CD8-positive, alpha-beta memory T cell (primary cell): ENCODE measurements at regions not wholly inside any gene's neighbourhood (a gene's known extent, or its start where the extent isn't known, plus 50 kb on each side); places are given as distances from the start of the nearest gene placed in this dataset.

ENCODE experiments used
- CTCF ChIA-PET: fragments of 350-600 bp; sonication (Branson Sonifier 250); formaldehyde crosslinking; loops from one replicate; lab custom pipeline; 2021; ENCODE audit warnings: antibody characterized with exemption; lab: Charles Lee
- POLR2A ChIA-PET: fragments of 350-600 bp; sonication (Branson Sonifier 250); formaldehyde crosslinking; loops from one replicate; lab custom pipeline; 2021; ENCODE audit warnings: antibody characterized with exemption; lab: Charles Lee
- DNase-seq, 5 donors: peaks; one replicate each; pipeline versions ENCODE4 v3.0.0 to v3.0.0-alpha.2; 2020 to 2022; ENCODE audit warnings: mixed read lengths in 1 of 5
- H3K27ac ChIP-seq: one replicate; pipeline ENCODE4 v1.7.0; 2013; ENCODE audit warnings: low read depth, mild to moderate bottlenecking, low read length, moderate library complexity
- H3K27me3 ChIP-seq: 2 replicates; pipeline ENCODE4 v1.7.0; 2013; ENCODE audit warnings: low read length, mild to moderate bottlenecking; ENCODE audit not compliant: insufficient read depth, poor library complexity, severe bottlenecking
- H3K36me3 ChIP-seq: 2 replicates; pipeline ENCODE4 v1.7.0; 2013; ENCODE audit warnings: mild to moderate bottlenecking, low read length, moderate library complexity; ENCODE audit not compliant: insufficient read depth
- H3K4me1 ChIP-seq: 2 replicates; pipeline ENCODE4 v1.7.0; 2013; ENCODE audit warnings: mild to moderate bottlenecking, low read length, moderate library complexity; ENCODE audit not compliant: insufficient read depth
- H3K4me3 ChIP-seq: 2 replicates; pipeline ENCODE4 v1.7.0; 2013; ENCODE audit warnings: mild to moderate bottlenecking, low read length
- H3K9me3 ChIP-seq: 2 replicates; pipeline ENCODE4 v1.7.0; 2013; ENCODE audit warnings: mild to moderate bottlenecking, low read length
- H3K27ac Mint-ChIP-seq, 8 donors: one replicate each; pipeline ENCODE4 v1.8.0; 2020 to 2021; ENCODE audit warnings: mixed read lengths in 8 of 8, mild to moderate bottlenecking in 6 of 8, inconsistent platforms in 3 of 8, moderate library complexity in 3 of 8
- H3K27me3 Mint-ChIP-seq, 2 donors: one replicate each; pipeline ENCODE4 v1.8.0; 2020 to 2021; ENCODE audit warnings: mixed read lengths in 2 of 2, mild to moderate bottlenecking in 1 of 2, moderate library complexity in 1 of 2
- H3K36me3 Mint-ChIP-seq, 3 donors: one replicate each; pipeline ENCODE4 v1.8.0; 2020 to 2021; ENCODE audit warnings: mixed read lengths in 3 of 3, inconsistent platforms in 1 of 3, mild to moderate bottlenecking in 1 of 3
- H3K4me1 Mint-ChIP-seq, 3 donors: one replicate each; pipeline ENCODE4 v1.8.0; 2020 to 2021; ENCODE audit warnings: mixed read lengths in 3 of 3, inconsistent platforms in 1 of 3, mild to moderate bottlenecking in 1 of 3
- H3K4me3 Mint-ChIP-seq, 7 donors: one replicate each; pipeline ENCODE4 v1.8.0; 2020 to 2021; ENCODE audit warnings: mixed read lengths in 7 of 7, mild to moderate bottlenecking in 6 of 7, moderate library complexity in 4 of 7, inconsistent platforms in 2 of 7
- H3K9me3 Mint-ChIP-seq, 5 donors: one replicate each; pipeline ENCODE4 v1.8.0; 2020 to 2022; ENCODE audit warnings: mixed read lengths in 5 of 5, mild to moderate bottlenecking in 3 of 5, moderate library complexity in 2 of 5, inconsistent platforms in 1 of 5

DNA sequence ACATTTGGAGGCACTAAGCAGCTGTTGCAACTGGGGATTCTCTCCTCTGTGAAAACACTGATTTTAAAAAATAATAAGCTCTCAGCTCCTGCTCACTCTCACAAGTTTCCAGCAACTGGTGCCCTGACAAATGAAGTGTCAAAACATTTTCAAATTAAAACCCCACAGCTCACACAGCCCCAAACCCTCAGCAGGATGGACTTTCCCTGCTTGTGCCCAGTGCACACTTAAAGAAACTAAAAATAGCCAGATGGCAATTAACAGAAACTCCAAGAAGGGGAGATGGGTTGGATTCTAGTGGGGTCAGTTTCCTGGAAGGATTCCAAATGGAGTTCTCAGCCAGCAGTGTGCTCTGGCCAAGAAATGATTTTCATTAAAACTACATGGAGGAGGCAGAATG, 163.0 kb upstream of the PUM3 start:
- H3K27ac Mint-ChIP-seq = no peak overlapping the region
- no peaks in the 10 kb centered on the region for H3K36me3 Mint-ChIP-seq
- no peak overlapping the region for H3K4me3 ChIP-seq
- peaks cover 0 to 7% (median 0%) of the 10 kb centered on the region in 5 donors for H3K9me3 Mint-ChIP-seq
- CTCF ChIA-PET = no interaction called here
- no peak overlapping the region for H3K27ac ChIP-seq
- no peaks in the 10 kb centered on the region for H3K36me3 ChIP-seq
- H3K9me3 ChIP-seq = no peaks in the 10 kb centered on the region
- H3K4me1 ChIP-seq = no peaks in the 10 kb centered on the region
- H3K4me1 Mint-ChIP-seq = no peaks in the 10 kb centered on the region
- no peaks in the 10 kb centered on the region for H3K27me3 ChIP-seq
- peaks cover 5 to 16% of the 10 kb centered on the region in 2 donors for H3K27me3 Mint-ChIP-seq
- H3K4me3 Mint-ChIP-seq = no peak overlapping the region
- POLR2A ChIA-PET = no interaction called here
- DNase-seq = no peak

DNA sequence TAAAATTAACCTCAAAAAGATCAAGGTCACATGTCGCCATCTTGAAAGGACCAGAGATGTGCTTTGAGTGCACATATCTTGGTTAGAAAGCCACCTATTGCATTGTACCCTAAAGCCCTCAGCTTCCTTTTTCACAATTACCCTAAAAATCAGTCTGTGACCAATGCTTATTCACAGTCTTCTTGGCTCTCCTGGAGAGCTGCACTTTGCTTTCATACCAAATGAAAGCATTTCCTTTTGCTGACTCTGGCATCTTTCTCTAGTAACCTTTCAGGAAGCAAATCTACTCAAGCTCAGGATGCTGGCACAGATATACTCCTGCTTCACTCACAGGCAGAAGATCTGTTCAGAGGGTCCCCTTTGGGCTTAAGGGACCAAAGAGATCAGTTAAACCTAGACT, 160.7 kb upstream of the PUM3 start:
- ChIA-PET POLR2A (no interaction called here), CTCF (no interaction called here)
- peaks cover 0 to 7% (median 0%) of the 10 kb centered on the region in 5 donors for H3K9me3 Mint-ChIP-seq
- H3K4me1 Mint-ChIP-seq = no peaks in the 10 kb centered on the region
- Histone ChIP-seq H3K27ac (no peak overlapping the region), H3K9me3 (no peaks in the 10 kb centered on the region), H3K4me1 (no peaks in the 10 kb centered on the region), H3K27me3 (no peaks in the 10 kb centered on the region), H3K36me3 (no peaks in the 10 kb centered on the region), H3K4me3 (no peak overlapping the region)
- no peak overlapping the region for H3K4me3 Mint-ChIP-seq
- no peak for DNase-seq
- H3K36me3 Mint-ChIP-seq = no peaks in the 10 kb centered on the region
- H3K27me3 Mint-ChIP-seq = peaks cover 13 to 27% of the 10 kb centered on the region in 2 donors
- H3K27ac Mint-ChIP-seq = no peak overlapping the region

DNA sequence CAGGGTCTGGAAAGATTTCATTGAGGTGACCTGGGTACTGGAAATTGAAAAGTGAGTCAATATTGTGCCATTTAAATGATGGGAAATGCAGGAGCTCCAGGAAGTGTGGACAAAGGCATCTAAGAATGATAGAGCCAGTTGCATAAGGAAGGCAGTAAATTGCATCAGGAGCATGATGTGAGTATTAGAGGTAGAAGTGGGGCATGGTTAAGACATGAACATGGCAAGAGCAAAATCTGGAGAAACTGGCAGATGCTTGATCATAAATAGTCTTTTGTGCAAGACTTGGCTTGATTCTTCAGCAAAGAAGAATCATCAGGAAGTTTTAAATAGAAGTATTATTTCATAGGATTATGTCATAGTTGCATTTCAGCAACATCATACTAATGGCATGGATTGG, 157.4 kb upstream of the PUM3 start:
- peaks cover 15 to 23% of the 10 kb centered on the region in 2 donors for H3K27me3 Mint-ChIP-seq
- CTCF ChIA-PET = no interaction called here
- Histone ChIP-seq H3K4me3 (no peak overlapping the region), H3K4me1 (no peaks in the 10 kb centered on the region), H3K36me3 (no peaks in the 10 kb centered on the region), H3K27me3 (no peaks in the 10 kb centered on the region), H3K9me3 (no peaks in the 10 kb centered on the region), H3K27ac (no peak overlapping the region)
- no peaks in the 10 kb centered on the region for H3K36me3 Mint-ChIP-seq
- no peak overlapping the region for H3K4me3 Mint-ChIP-seq
- H3K4me1 Mint-ChIP-seq = no peaks in the 10 kb centered on the region
- H3K9me3 Mint-ChIP-seq = peaks cover 0 to 4% (median 0%) of the 10 kb centered on the region in 5 donors
- POLR2A ChIA-PET = no interaction called here
- no peak overlapping the region for H3K27ac Mint-ChIP-seq
- no peak for DNase-seq

DNA sequence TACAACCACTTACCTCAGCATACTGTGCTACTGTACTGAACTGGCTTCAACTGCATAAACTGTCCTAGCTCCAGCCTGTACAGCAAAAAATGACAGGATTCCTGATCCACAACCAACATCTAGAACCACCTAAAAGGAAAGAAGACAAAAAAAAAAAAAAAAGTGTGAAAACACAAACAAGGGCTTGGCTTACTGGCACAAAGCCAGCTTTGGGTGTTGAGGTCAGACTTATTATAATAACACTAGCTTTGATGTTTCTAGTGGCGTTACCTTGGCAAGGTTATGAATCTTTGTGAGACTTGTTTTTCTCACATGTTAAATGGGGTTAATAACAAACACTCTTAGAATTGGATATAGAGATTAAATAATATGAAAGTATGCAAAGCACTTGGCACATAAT, 148.5 kb upstream of the PUM3 start:
- H3K4me3 ChIP-seq = no peak overlapping the region
- no peaks in the 10 kb centered on the region for H3K36me3 ChIP-seq
- Mint-ChIP-seq H3K4me3 (no peak overlapping the region), H3K4me1 (no peaks in the 10 kb centered on the region), H3K36me3 (no peaks in the 10 kb centered on the region), H3K27me3 (peaks cover 3 to 12% of the 10 kb centered on the region in 2 donors), H3K9me3 (peaks cover 0 to 5% (median 0%) of the 10 kb centered on the region in 5 donors), H3K27ac (no peak overlapping the region)
- H3K27ac ChIP-seq = no peak overlapping the region
- H3K9me3 ChIP-seq = no peaks in the 10 kb centered on the region
- H3K4me1 ChIP-seq = no peaks in the 10 kb centered on the region
- no peaks in the 10 kb centered on the region for H3K27me3 ChIP-seq
- DNase-seq = no peak
- CTCF ChIA-PET = interaction anchor here (0.6 kb wide), 1 partner anchor 20 kb away, joined by 3 read pairs; no protein-coding TSS in a partner anchor
- POLR2A ChIA-PET = no interaction called here

DNA sequence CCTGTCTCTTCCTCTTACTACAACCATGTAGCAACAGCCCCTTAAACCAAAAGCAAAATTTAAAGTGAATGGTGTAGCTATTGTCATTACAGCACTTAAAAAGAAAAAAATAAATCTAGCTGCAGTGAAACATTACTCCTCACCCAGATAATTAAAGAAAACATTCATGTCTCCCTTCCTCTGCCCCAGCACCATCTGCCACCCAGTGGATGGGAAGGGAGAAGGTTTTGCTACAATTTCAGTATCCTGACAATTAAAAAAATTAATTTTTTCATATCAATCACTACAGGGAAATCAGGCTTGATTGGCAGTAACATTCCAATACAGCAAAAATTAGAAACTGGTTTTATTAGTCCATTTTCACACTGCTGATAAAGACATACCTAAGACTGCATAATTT, 147.4 kb upstream of the PUM3 start:
- Histone ChIP-seq H3K4me3 (no peak overlapping the region), H3K9me3 (no peaks in the 10 kb centered on the region), H3K27me3 (no peaks in the 10 kb centered on the region), H3K27ac (no peak overlapping the region), H3K4me1 (no peaks in the 10 kb centered on the region), H3K36me3 (no peaks in the 10 kb centered on the region)
- H3K27ac Mint-ChIP-seq = no peak overlapping the region
- peaks cover 0 to 5% (median 0%) of the 10 kb centered on the region in 5 donors for H3K9me3 Mint-ChIP-seq
- H3K4me3 Mint-ChIP-seq = no peak overlapping the region
- no peaks in the 10 kb centered on the region for H3K36me3 Mint-ChIP-seq
- H3K4me1 Mint-ChIP-seq = no peaks in the 10 kb centered on the region
- ChIA-PET POLR2A (no interaction called here), CTCF (no interaction called here)
- no peak for DNase-seq
- H3K27me3 Mint-ChIP-seq = peaks cover 6 to 18% of the 10 kb centered on the region in 2 donors

DNA sequence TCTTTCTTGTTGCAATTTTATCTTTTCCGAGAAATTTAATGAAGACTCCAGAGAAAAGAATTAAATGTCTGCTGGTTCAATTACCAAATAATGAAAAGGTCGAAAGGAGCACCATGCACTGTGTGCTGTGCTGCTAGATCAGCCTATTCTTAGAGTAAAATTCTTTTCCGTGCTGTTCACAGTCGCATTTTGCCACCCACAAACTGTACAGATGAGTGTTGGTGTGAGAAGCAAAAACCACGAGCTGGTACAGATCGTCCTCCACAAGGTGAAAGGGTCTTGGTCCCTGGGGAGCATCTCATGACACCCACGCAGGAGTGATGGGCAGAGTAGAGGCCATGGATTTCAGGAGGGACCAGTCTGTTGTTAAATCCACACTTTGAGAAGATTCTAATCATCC, 143.8 kb upstream of the PUM3 start:
- ChIA-PET CTCF (no interaction called here), POLR2A (no interaction called here)
- Histone ChIP-seq H3K27ac (no peak overlapping the region), H3K27me3 (no peaks in the 10 kb centered on the region), H3K36me3 (no peaks in the 10 kb centered on the region), H3K9me3 (no peaks in the 10 kb centered on the region), H3K4me3 (no peak overlapping the region), H3K4me1 (no peaks in the 10 kb centered on the region)
- DNase-seq = no peak
- Mint-ChIP-seq H3K9me3 (peaks cover 0 to 5% (median 0%) of the 10 kb centered on the region in 5 donors), H3K27ac (no peak overlapping the region), H3K36me3 (no peaks in the 10 kb centered on the region), H3K4me3 (no peak overlapping the region), H3K27me3 (peaks cover 9 to 18% of the 10 kb centered on the region in 2 donors), H3K4me1 (no peaks in the 10 kb centered on the region)

DNA sequence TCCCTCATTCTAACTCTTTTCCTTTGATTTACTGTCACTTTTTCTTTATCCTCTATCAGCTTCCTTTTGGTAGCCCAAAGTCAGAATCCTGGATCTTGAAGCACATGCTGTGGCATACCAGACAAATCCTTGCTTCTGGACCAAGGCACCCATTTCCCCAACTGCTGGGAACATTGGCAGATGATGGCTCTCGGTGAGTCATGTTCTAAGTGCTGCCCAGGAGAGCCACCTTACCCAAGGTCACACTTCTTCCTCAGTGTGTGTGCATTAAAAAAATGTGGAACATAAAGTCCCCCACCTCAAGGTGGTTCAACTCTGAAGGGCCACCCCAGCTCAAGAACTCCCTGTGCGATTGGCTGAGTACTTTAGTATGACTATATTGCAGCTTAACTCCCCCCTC, 141.4 kb upstream of the PUM3 start:
- no peaks in the 10 kb centered on the region for H3K36me3 Mint-ChIP-seq

DNA sequence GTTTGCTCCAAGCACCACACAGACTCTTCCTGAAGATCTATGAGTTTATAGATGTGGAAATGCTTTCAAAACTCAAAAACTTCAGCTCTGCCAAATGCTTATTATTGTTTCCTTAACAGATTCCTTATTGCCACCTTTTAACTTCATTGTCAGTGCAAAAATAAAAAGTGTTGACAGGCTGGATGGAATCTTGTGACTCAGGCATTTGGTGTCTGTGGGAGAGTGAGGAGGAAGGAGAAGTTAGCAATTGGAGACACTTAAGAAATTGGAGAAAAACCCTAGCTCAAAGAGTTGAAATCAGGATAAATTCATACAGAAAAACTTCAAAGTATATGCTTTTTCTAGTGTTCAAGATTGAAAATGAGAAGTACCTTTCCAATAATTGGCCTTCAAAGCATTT, 140.6 kb upstream of the PUM3 start:
- Mint-ChIP-seq H3K27me3 (peaks cover 9 to 18% of the 10 kb centered on the region in 2 donors), H3K9me3 (peaks cover 0 to 3% (median 0%) of the 10 kb centered on the region in 5 donors), H3K4me3 (no peak overlapping the region), H3K4me1 (no peaks in the 10 kb centered on the region), H3K36me3 (no peaks in the 10 kb centered on the region), H3K27ac (no peak overlapping the region)
- CTCF ChIA-PET = no interaction called here
- Histone ChIP-seq H3K4me3 (no peak overlapping the region), H3K36me3 (no peaks in the 10 kb centered on the region), H3K27ac (no peak overlapping the region), H3K27me3 (no peaks in the 10 kb centered on the region), H3K9me3 (no peaks in the 10 kb centered on the region), H3K4me1 (no peaks in the 10 kb centered on the region)
- no peak for DNase-seq
- POLR2A ChIA-PET = no interaction called here

More for the DNA sequence above, 141.4 kb upstream of the PUM3 start:
- ChIA-PET POLR2A (no interaction called here), CTCF (no interaction called here)
- peak overlapping the region in 2 of 8 donors; percentile 16 to 68 for H3K27ac Mint-ChIP-seq
- H3K4me3 ChIP-seq = no peak overlapping the region
- H3K27me3 Mint-ChIP-seq = peaks cover 9 to 18% of the 10 kb centered on the region in 2 donors
- H3K27ac ChIP-seq = no peak overlapping the region
- H3K27me3 ChIP-seq = no peaks in the 10 kb centered on the region
- H3K9me3 ChIP-seq = no peaks in the 10 kb centered on the region
- H3K4me3 Mint-ChIP-seq = no peak overlapping the region
- no peaks in the 10 kb centered on the region for H3K4me1 Mint-ChIP-seq
- peaks cover 0 to 3% (median 0%) of the 10 kb centered on the region in 5 donors for H3K9me3 Mint-ChIP-seq
- no peaks in the 10 kb centered on the region for H3K4me1 ChIP-seq
- no peak for DNase-seq
- no peaks in the 10 kb centered on the region for H3K36me3 ChIP-seq
